ENCODE measurements at regions not wholly inside any gene's neighbourhood (a gene's known extent, or its start where the extent isn't known, plus 50 kb on each side); places are given as distances from the start of the nearest gene placed in this dataset.

DNA sequence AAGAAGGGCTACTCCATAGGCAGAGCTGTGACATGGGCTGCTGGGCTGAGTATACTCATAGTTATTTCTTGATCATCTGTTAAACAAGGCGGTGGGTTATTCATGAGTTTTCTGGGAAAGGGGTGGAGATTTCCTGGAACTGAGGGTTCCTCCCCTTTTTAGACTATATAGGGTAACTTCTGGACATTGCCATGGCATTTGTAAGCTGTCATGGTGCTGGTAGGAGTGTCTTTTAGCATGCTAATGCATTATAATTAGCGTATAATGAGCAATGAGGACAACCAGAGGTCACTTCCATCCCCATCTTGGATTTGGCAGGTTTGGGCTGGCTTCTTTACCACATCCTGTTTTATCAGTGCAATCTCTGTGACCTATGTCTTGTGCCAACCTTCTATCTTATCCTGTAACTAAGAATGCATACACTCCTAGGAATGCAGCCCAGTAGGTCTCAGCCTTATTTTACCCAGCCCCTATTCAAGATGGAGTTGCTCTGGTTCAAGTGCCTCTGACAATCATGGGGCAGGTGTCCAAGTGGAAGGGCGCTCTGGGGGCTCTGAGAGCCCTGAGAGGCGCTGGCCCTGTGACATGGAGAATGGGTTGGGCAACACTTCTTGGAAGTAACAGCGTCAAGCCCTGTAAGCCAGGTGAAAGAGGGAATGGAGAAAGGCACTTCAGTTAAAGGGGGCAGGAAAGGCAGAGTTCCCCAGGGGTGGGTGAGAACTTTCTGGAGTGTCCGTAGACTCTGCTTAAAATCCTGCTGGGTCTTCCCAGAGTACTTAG, 354.2 kb upstream of the SULF2 start:
- TF ChIP-seq TAF1 (IDR thresholded peaks at IDR 0.05; ENCODE audit: low read depth, low read length) (no peak), POLR2A (IDR thresholded peaks at IDR 0.05; ENCODE audit: low read depth, low read length) (no peak)
